Embryonic facial prominence (tissue), 1 donor: ENCODE measurements at regions not wholly inside any gene's neighbourhood (a gene's known extent, or its start where the extent isn't known, plus 50 kb on each side); places are given as distances from the start of the nearest gene placed in this dataset.

Experiments used
- DNase-seq: peaks from one replicate; pipeline ENCODE4 v3.0.0-alpha.2; 2016; ENCODE audit errors: extremely low spot score

DNA sequence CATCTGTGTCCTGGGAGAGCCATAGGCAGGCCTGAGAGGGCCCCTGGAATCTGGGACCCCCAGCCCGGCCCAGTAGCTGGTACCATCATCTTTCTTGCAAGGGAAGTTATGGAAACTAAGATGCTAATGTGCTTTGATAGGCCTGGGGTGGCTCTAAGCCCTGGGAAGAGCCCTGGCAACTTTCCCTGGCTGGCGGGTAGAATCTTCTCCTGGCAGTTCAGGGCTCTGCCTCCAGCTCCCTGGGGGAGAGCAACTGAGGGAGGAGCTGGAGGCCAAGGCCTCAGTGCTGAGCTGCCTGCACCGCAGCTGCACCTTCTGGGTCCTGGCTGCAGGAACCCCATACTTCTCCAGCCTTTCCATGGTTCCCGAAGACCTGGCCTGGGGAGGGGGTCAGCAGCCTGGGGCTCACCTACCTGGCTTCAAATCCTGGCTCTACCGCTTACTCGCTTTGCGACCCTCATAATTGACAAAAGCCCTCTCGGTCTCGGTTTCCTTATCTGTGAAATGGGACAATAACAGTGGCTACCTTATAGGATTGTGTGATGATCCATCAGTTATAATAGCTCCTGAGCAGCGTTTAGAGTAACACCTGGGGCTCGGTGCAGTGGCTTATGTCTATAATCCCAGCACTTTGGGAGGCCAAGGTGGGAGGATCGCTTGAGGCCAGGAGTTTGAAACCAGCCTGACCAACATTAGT is 333.7 kb downstream of the SEC14L1 start:
- no peak for DNase-seq

DNA sequence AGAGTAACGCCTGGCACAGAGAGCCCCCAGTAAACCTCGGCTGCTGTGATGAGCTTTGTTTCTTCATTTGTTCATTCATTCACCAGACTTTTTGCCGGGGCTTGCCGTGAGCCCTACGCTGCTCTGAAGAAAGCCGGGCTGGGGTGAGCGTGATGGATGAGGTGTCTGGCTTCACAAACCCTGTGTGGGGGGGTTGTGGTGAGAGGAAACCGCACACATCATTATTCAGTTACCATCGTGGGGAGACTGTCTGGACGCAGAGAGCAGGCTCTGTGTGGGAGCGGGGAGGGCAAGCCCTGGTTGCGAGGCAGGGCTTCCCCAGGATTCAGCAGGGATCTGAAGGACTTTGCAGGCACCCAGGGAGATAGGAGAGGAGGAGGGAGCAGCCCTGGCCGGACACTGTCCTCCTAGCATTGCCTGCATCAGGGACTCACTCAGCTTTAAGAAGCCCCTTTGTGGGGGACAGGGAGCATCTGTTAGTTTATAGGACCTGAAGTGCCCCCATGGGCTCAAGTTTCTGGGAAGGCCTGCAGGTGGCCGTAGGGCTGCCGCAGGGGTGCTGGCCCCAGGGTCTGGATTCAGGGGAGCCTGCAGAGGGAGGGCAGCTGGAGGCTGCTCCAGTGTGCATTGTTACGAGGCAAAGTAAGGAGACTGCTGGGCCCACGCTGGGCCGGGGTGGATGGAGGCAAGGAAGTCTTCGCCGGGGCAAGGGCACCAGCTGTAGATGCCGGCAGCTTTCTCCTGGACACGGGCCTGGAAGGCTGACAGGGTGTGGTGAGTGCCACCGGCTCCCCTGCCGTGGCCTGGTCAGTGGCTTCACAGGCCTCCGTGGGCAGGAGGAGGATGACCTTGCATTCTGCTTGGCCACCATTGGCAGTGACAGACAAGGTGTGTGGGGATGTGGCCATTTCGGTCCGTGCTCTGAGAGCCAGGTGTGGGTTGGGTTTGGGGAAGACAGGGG is 334.5 kb downstream of the SEC14L1 start:
- DNase-seq = no peak

DNA sequence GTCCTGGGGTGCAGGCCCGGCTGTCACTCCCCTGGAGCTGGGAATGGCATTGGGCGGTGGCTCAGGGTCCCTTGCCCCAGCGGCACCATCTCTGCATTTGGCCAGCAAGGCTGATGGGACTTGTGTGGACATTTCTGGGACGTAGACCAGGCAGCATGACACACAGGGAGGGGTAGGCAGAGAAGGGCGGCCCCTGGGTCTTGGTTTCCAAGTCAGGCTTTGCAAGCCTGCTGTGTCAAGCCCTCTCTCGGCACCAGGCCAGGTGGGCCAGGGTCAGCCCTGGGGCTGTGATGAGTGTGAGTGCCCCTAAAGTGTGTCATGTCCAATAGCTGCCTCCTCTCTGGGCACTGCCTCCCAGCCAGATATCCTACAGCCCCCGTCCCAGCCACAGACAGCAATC is 335.2 kb downstream of the SEC14L1 start:
- DNase-seq = no peak

DNA sequence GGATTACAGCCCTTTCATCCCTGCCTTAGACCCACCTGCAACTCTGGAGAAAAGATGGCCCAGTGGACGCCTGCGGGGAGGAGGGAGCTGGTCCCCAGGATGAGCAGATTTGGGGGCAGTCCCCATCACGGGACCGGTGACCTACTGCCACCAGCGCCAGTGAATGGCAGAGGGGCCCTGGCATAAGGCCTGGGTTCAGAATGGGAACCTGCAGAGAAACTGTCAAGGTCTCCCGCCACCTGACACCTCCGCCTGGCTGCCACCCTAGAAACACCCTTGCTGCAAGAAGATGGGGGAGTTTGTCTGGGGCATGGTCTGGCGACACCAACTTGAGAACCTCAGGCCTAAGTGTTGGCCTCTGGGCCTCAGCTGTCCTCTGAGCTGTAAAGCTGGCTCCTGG is 335.7 kb downstream of the SEC14L1 start:
- no peak for DNase-seq

DNA sequence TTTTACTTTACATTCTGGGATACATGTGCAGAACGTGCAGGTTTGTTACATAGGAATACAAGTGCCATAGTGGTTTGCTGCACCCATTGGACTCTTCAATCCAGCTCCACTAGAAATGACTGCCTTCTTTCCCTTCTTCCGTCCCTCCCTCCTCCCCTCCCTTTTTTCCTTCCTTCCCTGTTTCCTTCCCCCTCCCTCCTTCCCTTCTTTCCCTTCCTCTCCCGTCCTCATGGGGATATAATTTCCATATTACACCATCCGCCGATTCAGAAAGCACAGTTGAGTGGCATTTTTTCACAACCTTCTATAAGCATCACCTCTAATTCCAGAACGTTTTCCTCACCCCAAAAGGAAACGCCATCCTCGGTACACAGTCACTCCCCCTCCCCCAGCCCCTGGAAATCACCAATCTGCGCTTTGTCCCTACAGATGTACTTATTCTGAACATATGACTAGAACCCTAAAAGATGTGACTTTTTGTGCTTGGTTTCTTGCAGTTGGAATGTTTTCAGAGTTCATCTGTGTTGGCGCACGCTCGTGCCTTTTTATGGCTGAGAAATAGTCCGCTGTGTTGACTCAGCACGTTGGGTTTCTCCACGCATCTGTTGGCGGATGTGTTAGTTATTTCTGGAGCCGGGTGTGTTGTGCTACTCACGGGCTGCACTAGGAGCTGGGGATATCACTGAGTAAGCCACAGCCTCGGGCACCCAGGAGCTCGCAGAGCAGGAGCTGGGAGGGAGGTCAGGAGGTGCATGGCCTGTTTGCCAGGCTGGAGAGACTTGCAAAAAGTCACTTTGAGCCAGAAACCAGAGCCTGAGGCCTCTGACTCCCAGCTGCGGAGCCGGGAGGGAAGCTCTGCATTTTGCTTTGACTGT is 336.4 kb downstream of the SEC14L1 start:
- DNase-seq = peak; percentile 39

DNA sequence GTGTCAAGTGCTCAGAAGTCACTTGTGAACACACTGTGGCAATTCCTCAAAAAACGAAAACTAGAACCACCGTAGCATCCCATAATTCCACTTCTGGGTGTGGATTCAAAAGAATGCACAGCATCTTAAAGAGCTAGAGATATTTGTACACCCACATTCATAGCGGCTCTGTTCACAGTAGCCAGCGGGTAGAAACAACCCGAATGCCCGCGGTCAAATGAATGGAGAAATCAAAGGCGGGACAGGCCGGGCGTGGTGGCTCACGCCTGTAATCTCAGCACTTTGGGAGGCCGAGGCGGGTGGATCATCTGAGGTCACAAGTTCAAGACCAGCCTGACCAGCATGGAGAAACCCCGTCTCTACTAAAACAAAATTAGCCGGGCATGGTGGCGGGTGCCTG is 337.5 kb downstream of the SEC14L1 start:
- no peak for DNase-seq

DNA sequence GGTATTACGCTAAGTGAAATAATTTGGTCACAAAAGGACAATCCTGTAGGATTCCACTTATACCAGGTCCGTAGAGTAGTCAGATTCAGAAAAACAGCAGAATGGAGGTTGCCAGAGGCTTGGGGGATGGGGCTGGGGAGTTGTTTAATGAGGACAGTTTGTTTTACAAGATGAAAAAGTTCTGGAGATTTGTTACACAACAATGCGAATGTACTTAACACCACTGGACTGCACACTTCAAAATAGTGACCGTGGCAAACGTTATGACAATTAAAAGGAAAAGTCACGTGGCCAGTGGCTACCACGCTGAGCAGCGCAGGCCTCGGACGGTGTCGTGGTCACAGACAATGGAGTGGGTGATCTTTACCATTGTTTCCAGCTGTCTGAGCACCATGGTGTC is 338.1 kb downstream of the SEC14L1 start:
- no peak for DNase-seq

DNA sequence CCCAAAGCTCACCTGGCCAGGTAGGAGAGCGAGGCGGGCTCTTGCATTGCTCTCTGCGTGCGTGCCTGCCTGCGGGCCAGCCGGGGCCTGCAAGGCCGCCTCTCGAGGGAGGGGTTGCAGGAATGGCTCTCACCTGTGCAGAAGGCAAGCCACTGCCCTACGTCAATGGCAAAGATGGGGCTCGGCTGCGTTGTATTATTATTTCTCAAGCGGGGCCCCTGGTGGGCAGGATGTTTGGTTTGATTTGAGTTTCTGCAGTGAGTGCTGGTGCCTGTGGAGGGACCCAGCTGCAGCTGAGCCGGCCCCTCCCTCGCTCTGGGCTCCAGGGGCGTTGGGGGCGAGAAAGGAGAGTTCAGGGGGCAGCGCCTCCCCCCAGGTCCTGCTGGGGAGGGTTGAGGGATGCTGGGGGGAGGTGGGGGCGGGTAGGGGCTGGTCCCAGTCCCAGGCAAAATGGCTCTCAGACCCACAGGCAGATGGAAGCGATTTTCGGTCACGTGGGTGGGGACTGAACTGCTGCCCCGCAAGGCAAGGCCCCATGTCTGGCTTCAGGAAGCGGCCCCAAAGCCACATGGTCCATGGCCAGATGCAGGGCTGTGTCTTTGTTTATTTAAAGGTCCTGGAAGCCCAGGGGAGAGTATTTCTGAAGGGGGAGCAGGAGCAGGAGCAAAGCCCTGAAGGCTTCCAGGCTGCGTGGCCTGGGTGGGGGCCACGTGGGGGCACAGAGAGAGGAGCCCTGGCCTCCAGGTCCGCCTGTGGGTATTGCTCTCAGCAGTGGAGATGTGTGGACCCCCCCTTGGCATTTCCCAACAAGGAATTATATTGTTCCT is 338.8 kb downstream of the SEC14L1 start:
- no peak for DNase-seq

DNA sequence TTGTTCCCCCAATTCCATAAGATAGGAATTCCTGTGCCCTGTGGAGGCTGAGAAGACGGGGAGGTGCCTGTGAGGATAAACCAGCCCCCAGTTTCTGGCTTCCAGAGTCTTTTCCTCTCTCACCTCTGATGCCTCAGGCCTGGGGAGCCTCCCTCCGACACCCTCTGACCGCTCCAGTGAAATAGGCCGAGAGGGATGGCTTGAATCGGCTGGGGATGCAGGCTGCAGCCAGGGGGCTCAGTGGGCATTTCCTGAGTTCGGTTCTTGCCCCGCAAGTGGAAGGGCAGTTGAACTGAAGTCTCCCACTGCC is 339.4 kb downstream of the SEC14L1 start:
- DNase-seq = no peak

DNA sequence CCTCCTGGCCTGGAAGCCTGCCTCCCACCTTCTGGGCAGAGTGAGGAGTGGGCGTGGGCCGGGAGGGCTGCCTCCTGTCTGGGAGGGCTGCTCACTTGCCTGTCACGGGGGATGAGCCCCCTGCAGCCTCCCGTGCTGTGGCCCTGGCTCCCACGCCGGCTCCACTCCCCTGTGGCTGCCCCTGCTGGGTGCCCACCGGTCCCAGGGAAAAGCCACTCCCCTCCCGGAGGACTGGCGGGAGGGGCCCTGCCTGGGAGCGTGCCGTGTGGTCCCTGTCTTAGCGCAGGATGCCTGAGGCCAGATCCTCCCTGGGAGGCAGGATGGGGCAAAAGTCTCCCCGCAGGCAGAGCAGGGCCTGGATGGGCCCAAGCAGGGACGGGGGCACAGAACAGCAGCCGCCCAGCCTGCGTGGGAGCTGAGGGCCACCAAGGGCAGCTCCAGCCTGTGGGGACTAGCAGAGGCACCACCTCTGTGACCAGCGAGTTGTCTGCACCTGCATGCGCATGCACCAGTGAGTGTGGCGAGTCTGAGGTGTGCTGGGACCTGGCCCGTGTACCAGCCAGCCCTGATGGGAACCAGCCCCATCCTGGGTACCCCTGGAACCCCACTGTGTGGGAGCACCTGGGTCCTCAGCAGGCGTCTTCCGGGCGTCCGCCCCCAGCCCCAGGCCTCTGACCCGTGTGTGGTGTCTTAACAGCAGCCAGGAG is 339.9 kb downstream of the SEC14L1 start:
- no peak for DNase-seq

DNA sequence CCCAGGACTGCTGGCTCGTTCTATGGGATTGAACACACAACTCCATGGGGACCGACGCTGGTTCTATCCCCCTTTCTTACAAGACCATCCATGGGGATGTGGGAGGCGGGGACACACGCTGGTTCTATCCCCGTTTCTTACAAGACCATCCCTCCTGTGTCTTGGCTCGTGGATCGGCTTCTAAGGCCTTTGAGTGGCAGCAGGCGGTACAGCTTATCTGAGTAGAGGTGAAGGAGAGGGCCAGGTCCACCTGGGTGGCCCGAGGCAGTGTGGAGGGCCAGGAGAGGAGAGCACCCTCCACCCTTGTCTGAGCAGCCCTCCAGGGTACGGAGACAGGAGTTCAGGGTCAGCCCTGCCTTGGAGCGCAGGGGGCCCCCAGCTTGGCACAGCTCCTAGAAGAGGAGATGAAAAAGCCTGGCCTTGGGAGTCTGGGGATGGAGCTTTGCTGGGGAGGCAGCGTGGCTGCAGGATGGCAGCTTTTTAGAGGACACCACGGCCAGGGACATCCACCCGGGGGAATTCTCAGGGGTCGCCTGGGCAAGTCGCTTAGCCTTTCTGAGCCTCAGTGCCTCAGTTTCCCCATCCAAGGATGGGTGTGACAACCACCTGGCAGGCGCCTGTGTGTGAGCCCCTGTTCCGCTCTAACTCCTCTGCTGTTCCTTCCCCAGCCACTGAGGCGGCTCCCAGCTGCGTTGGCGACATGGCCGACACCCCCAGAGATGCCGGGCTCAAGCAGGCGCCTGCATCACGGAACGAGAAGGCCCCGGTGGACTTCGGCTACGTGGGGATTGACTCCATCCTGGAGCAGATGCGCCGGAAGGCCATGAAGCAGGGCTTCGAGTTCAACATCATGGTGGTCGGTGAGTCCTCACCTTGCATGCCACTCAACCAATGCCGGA is 341.0 kb downstream of the SEC14L1 start:
- DNase-seq = no peak

DNA sequence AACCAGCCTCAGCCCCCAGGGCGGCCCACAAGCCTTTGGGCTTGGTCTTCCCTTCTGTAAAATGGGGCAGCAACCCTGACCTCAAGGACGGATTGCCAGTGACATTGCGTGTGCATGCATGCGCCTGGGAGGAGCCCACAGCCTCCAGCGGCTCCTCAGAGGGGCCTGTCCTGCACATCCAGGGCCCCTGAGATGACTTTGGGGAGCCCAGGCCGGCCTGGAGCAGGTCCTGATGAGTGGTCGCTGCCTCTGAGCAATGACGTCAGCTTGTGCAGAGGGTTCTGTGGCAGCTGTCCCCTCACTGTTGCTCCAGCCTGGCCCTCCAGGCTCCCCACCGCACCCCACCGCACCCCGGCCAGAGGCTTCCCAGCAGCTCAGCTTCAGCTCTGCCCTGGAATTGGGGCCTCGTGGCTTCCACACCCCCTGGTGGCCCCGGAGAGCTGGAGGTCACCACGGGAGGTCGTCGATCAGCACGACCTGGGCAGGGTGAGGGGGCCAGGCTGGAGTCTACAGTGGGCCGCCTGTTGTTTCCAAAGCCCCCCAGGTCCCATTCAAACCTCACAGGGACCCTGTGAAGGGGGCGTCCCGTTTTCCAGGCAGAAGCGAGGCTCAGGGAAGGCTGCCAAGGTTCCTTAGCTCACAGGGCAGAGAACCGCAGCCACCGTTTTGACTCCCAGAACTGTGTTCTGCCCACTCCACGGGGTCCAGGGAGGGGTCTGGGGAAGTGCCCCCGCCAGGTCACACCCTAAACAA is 341.8 kb downstream of the SEC14L1 start:
- DNase-seq = no peak

DNA sequence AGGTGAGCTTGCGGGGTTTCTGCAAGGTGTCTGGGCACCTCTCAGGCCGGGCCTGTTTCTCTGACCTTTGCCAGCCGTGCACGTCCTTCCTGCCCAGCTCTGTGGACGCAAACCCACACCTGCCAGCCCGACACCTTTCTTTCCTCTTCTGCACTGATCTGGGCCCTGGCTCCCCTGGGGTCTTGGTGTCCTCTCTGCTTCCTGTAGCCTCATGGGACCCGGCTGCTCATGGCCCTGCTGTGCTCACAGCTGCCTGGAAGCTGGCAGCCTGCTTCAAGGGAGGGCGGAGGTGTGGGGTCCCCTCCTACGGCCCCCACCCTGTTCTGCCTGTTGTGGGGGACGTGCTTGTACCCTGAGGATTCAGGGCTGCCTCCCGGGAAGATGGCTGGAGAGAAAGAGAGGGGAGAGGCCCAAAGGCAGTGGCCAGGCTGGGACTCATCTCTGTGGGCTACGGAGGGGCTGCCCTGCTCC is 342.4 kb downstream of the SEC14L1 start:
- DNase-seq = no peak

DNA sequence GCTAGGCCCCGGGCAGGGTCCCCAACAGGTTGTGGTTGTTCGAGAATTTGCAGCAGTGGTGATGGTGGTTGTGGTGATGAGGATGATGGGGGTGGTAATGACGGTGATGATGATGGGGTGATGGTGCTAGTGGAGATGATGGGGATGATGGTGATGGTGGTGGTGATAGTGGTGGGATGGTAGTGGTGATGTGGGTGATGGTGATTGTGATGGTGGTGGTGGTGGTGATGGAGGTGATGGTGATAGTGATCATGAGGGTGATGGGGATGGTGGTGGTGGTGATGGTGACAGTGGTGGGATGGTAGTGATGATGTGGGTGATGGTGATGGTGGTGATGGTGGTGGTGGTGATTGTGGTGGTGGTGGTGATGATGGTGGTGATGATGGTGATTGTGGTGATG is 343.3 kb downstream of the SEC14L1 start:
- no peak for DNase-seq

DNA sequence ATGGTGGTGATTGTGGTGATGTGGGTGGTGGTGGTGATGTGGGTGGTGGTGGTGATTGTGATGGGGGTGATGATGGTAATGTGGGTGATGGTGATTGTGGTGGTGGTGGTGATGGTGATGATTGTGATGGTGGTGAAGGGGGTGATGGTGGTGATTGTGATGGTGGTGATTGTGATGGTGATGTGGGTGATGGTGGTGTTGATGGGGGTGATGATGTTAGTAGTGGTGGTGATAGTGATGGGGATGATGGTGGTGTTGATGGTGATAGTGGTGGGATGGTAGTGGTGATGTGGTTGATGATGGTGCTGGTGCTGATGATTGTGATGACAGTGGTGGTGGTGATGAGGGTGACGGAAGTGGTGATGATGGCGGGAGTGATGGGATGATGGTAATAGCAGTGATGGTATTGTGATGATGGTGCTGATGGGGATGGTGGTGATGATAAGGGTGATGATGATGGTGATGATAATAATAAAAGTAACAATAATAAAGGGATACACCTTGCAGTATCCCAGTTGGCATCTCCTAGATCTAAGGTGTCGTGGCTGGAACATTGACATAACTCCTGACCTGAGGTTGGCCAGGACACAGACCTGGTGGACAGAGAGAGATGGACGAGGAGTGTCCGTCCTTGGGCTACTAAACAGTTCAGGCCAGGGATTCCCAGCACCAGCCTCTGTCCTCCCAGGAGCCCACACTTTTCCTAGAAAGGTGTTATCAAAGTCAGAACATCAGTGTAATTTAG is 344.5 kb downstream of the SEC14L1 start:
- no peak for DNase-seq

DNA sequence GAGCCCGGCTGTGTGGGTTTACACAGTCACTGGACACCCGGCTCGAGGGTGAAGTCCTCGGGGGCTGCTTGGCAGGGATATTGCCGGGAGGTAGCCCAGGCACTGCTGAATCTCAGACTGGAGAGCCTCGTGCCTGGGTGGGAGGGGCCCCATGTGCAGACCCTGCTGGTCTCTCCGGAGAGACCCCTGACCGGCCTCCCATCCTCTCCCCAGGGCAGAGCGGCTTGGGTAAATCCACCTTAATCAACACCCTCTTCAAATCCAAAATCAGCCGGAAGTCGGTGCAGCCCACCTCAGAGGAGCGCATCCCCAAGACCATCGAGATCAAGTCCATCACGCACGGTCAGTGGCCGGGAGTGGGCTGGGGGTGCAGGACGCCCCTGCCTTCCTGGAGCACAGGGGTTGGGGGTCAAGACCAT is 346.5 kb downstream of the SEC14L1 start:
- DNase-seq = no peak

DNA sequence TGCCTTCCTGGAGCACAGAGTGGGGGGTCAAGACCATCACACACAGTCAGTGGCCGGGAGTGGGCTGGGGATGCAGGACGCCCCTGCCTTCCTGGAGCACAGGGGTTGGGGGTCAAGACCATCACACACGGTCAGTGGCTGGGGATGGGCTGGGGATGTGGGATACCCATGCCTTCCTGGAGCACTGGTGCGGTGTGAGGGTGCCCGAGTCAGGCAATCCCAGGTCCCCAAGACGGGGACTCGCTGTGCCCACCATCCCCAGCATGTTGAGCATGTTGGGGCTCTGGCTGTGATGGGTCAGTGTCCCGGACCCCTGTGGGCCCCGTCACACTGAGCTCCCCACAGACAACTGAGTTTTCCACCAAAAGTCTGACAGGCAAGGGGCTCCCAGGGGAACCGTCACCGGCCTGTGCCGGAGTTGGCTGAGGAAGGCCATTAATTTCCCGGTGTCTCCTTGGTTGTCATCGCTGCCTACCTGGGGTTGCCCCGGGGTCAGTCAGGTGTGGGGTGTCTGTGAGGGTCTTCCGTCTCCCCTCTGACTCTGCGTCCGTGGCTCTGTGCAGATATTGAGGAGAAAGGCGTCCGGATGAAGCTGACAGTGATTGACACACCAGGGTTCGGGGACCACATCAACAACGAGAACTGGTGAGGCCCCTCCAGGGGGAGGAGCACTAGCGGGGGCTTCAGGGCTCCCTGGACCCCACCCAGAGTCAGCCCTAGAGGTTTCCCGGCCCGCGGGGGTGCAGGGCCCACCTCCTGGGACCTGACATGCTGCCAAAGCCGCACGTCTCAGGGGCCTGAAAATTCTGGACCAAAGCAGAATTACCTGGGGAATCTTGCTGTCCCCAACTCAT is 347.1 kb downstream of the SEC14L1 start:
- no peak for DNase-seq
